ENCODE measurements at regions not wholly inside any gene's neighbourhood (a gene's known extent, or its start where the extent isn't known, plus 50 kb on each side); places are given as distances from the start of the nearest gene placed in this dataset.
"Not testable (repeated sequence)": the region's sequence is repeated elsewhere in the genome, so short reads cannot be mapped to it uniquely, and the experiment has no call there.

DNA sequence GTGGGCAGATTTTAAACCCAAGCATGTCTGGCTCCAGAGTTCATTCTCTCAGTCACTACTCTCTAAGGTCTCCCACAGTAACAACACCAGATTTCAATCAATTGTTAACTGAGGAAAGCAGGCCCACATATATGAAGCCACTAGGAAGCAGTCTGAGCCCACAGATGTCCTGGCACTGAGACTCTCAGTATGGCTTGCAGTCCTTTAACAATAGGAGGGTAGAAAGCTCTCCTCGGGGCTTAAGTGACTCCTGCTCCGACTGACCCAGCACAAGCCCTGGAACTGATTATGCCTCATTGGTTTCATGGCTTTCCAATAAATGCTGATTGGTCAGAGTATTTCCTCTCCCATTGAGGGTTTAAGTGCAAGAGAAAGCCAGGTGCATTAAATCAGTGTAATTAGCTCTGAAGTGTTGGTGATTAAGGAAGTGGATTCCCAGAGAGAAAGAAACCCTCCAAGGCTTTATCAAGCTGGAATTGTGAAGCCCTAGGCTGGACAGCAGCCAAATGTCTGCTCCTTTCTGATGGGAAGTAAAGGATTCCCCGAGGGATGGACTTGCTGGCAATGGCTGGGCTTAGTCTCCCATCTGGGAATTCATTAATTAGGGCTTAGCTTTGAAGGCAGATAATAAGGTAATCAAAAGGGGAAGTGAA, 76.6 kb upstream of the PROKR2 start:
- no peak for DNase-seq

DNA sequence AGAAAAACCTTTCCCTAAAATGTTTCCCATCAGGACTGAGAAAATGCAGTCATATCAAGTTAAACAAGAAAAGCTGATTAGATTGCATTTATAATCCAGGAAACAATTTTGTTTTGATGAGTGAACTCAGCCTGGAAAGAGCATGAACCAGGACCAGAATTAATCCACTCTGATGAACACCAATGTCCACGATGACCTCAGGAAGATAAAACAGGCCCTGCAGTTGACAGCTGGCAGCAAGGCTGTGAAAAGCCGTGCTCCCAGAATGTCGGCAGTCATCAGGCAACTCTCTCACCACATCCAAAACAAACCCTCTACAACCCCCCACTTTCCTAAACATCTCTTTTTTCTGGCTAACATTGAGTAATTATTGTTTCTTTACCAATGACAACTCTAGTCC, 74.0 kb upstream of the PROKR2 start:
- DNase-seq = no peak

DNA sequence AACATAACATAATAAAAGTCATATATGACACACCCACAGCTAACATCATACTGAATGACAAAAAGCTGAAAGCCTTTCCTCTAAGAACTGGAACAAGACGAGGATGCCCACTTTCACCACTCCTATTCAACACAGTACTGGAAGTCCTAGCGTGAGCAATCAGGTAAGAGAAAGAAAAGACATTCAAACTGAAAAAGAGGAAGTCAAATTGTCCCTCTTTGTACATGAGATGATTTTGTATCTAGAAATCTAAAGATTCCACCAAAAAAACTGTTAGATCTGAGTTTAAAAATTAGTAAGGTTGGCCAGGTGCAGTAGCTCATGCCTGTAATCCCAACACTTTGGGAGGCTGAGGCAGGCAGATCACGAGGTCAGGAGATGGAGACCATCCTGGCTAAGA, 70.1 kb upstream of the PROKR2 start:
- not testable (repeated sequence) for DNase-seq

DNA sequence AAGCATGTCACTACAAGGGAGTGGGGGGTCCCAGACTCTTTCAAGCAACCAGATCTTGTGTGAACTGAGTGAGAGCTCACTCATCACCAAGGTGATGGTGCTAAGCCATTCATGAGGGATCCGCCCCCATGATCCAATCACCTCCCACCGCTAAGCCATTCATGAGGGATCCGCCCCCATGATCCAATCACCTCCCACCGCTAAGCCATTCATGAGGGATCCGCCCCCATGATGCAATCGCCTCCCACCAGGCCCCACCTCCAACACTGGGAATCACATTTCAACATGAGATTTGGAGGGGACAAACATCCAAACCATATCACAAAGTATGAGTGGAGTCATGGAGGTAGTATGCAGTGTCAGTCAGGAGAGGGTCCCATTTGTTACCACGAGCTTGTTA, 64.8 kb upstream of the PROKR2 start:
- not testable (repeated sequence) for DNase-seq

DNA sequence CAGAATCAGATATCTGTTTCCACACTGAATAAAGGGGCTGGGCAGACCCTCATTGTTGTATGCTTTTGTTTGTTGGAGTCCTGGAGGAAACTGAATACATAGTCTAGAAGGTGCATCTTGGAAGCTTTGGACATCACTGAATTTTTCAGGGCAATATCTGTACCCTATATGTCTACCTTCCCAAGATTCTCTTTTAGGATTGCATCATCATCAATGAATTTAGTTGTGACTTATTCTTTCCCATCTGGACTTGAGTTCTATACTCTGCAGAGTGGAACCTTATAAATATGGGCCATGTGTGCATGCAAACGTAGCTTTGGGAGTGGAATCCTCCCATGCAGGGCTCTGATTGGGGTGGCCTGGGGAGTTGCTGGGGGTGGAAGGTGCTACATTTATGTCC, 60.7 kb upstream of the PROKR2 start:
- no peak for DNase-seq

DNA sequence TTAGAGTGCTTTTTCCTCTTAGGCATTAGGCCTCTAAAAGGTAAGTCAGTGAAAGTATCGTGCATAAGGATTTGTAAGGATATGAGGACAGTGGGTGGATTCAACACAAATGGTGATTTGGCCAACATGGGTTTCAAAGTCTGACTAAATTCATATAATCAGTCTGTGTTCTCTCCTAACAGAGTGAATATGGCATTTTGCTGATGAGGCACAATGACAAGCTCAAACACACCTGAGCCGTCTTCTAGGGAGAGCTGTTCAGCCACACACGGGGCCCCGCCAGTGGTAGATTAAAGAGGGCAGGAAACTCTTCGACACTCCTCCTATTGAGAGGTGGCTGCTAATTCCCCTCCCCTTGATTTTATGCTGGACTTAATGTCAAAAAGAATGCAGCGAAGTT, 59.5 kb upstream of the PROKR2 start:
- DNase-seq = no peak

DNA sequence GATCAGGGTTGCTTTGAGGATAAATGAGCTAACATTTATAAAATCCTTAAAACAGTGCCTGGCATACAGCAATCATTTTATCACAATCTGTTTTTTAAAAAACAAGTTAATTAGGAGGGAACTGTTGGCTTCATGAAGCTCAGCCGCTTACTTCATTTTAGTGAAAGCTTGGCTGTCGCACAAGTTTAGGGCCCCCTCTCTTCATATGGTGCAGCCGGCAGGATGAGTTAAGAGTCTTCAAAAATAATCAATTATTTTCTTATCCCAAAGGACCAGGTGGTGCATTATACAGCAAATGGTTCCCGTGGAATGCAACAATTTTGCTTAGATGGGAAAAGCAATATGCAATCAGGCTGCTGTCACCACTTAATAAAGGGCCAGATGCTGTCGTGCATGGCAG, 57.4 kb upstream of the PROKR2 start:
- no peak for DNase-seq

DNA sequence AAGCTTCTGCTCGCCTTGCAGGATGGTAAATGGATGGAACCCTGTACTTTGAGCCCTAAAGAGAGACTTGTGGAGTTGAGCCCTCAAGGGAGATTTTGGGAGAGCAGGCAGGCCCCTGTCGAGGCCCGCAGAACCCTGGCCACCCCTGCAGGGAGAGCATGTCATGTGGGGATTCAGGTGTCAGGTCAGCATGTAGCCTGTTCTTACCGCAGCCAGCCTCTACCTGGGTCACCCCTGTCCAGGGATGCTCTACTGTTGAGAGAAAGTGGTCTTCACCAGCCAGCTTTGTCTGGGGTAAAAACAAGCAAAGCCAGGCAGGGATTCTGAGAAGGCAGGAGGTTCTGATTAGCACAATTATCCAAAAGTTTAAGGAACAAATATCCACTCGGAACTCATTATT, 55.6 kb upstream of the PROKR2 start:
- DNase-seq = no peak

DNA sequence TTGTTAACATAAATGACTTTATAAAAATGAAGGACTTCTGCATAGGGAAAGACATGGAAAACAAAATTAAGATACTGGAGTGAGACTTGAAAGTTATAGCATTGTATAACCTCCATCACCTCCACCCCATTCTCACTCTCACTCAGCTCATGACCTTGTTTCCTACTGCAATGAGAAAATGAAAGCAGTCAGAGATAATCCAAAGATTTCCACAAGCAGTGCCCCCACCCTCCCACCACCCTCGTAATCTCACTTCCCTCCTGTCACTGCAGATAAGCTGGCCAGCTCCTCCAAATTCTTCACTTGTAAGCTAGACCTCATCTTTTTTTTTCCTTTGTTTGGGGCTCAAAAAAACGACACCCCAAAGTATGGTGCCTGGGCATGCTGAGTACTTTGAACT, 52.9 kb upstream of the PROKR2 start:
- DNase-seq = no peak

Data from anterior cingulate cortex (tissue), 58 donors.